Mammary epithelial cell (primary cell): ENCODE measurements at regions not wholly inside any gene's neighbourhood (a gene's known extent, or its start where the extent isn't known, plus 50 kb on each side); places are given as distances from the start of the nearest gene placed in this dataset.

Source experiments
- EZH2 ChIP-seq: IDR thresholded peaks from 2 replicates; pipeline ENCODE4 v1.6.1; 2012; ENCODE audit warnings: low read length, inconsistent platforms, borderline replicate concordance
- TF ChIP-seq, protein P1 (sequence below), 2 donors: IDR thresholded peaks in 1 of 2; conservative IDR thresholded peaks in 1 of 2; 2 replicates each; pipeline ENCODE4 v1.5.1; 2011 to 2012; ENCODE audit warnings: inconsistent platforms in 2 of 2, low read length in 2 of 2, mild to moderate bottlenecking in 2 of 2, control low read depth in 1 of 2, low read depth in 1 of 2; ENCODE audit not compliant: insufficient read depth in 1 of 2; ENCODE audit errors: extremely low read depth in 1 of 2

DNA sequence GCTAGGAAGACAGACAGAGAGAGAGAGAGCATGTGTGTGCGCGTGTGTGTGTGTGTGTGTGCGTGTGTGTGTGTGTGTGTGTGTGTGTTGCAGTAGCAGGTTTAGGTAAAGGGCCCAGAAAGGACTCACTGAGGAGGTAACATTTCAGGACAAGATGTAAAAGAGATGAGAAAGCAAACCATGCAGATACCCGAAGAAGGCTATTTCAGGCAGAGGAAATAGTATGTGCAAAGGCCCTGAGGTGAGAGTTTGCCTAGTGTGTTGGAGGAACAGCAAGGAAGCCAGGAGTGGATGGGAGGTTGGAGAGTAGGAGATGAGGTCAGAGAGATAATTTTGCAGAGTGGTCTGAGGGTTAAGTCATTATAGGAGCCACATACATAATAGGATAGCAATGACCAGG lies 754.3 kb upstream of the TBX3 start:
- TF ChIP-seq, protein P1, sequence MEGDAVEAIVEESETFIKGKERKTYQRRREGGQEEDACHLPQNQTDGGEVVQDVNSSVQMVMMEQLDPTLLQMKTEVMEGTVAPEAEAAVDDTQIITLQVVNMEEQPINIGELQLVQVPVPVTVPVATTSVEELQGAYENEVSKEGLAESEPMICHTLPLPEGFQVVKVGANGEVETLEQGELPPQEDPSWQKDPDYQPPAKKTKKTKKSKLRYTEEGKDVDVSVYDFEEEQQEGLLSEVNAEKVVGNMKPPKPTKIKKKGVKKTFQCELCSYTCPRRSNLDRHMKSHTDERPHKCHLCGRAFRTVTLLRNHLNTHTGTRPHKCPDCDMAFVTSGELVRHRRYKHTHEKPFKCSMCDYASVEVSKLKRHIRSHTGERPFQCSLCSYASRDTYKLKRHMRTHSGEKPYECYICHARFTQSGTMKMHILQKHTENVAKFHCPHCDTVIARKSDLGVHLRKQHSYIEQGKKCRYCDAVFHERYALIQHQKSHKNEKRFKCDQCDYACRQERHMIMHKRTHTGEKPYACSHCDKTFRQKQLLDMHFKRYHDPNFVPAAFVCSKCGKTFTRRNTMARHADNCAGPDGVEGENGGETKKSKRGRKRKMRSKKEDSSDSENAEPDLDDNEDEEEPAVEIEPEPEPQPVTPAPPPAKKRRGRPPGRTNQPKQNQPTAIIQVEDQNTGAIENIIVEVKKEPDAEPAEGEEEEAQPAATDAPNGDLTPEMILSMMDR (conservative IDR thresholded peaks at IDR 0.05 in 1 of 2, IDR thresholded peaks at IDR 0.05 in 1 of 2; ENCODE audit: extremely low read depth in 1 of 2, insufficient read depth in 1 of 2, low read depth in 1 of 2, low read length in 2 of 2): no peak
- no peak for TF ChIP-seq EZH2
